GM12892 (cell line): ENCODE measurements at regions not wholly inside any gene's neighbourhood (a gene's known extent, or its start where the extent isn't known, plus 50 kb on each side); places are given as distances from the start of the nearest gene placed in this dataset.

ENCODE experiments used
- DNase-seq: peaks from one replicate; pipeline ENCODE4 v3.0.0; 2011; ENCODE audit not compliant: insufficient read length
- FAIRE-seq: peaks from 2 replicates; lab custom pipeline; 2011; peaks lifted over from hg19 to GRCh38; lab: Jason Lieb, UNC
- POLR2A ChIP-seq: IDR thresholded peaks from 2 replicates; pipeline ENCODE4 v1.6.1; 2011; ENCODE audit warnings: low read depth, low read length, control low read depth
- POLR2AphosphoS5 ChIP-seq: IDR thresholded peaks from 2 replicates; pipeline ENCODE4 v1.6.1; 2011; ENCODE audit warnings: low read depth, low read length, control low read depth
- TAF1 ChIP-seq: IDR thresholded peaks from 2 replicates; pipeline ENCODE4 v1.6.1; 2011; ENCODE audit warnings: low read depth, mild to moderate bottlenecking, control low read depth, low read length, borderline replicate concordance

GRCh38 chr7:110607050-110607857 is 483.7 kb upstream of the LRRN3 start:
- FAIRE-seq (no peak), DNase-seq (no peak)
- TF ChIP-seq POLR2A (no peak), POLR2AphosphoS5 (no peak), TAF1 (no peak)

- FAIRE-seq: no peak
Measured at GRCh38 chr7:110609336-110609735, 481.6 kb upstream of the LRRN3 start.

GRCh38 chr7:110612680-110613079 is 478.2 kb upstream of the LRRN3 start:
- FAIRE-seq (no peak), DNase-seq (no peak)
- no peak for TF ChIP-seq POLR2AphosphoS5
- no peak for TF ChIP-seq TAF1
- TF ChIP-seq POLR2A: no peak

More at GRCh38 chr7:110609336-110609735, 481.6 kb upstream of the LRRN3 start:
- no peak for DNase-seq
- no peak for TF ChIP-seq TAF1
- TF ChIP-seq POLR2A: no peak
- TF ChIP-seq POLR2AphosphoS5: no peak
